ENCODE measurements at regions not wholly inside any gene's neighbourhood (a gene's known extent, or its start where the extent isn't known, plus 50 kb on each side); places are given as distances from the start of the nearest gene placed in this dataset.

- Histone ChIP-seq H3K9me3 (ENCODE audit: control insufficient read depth, insufficient read depth, low read length) (no peaks in the 10 kb centered on the region), H3K4me3 (ENCODE audit: low read length) (no peak overlapping the region), H3F3A (ENCODE audit: control insufficient read depth, insufficient read depth) (no peaks in the 10 kb centered on the region), H3K9me2 (replicated peaks; ENCODE audit: control insufficient read depth, low read length) (no peaks in the 10 kb centered on the region), H3K4me2 (ENCODE audit: low read length) (no peak overlapping the region), H3K79me2 (ENCODE audit: control insufficient read depth, low read length) (no peaks in the 10 kb centered on the region), H3K36me3 (ENCODE audit: control insufficient read depth, low read length) (no peaks in the 10 kb centered on the region), H3K4me1 (ENCODE audit: control insufficient read depth, low read length) (no peaks in the 10 kb centered on the region), H3K27me3 (ENCODE audit: control insufficient read depth, low read length) (no peaks in the 10 kb centered on the region), H4K20me1 (ENCODE audit: control insufficient read depth, insufficient read depth, low read depth, low read length) (no peaks in the 10 kb centered on the region), H3K27ac (ENCODE audit: low read depth, low read length) (no peak overlapping the region)
- TF ChIP-seq CTCF (IDR thresholded peaks at IDR 0.05; ENCODE audit: low read depth, low read length, poor library complexity, severe bottlenecking), result no peak
- no peak for TF ChIP-seq EZH2phosphoT487 (IDR thresholded peaks at IDR 0.05; ENCODE audit: borderline replicate concordance, low read length)
Observed at GRCh38 chr20:12219798-12220197, 302.1 kb downstream of the BTBD3 start.

- Histone ChIP-seq H3K36me3 (ENCODE audit: control insufficient read depth, low read length) (no peaks in the 10 kb centered on the region), H3K27ac (ENCODE audit: low read depth, low read length) (no peak overlapping the region), H3K4me2 (ENCODE audit: low read length) (no peak overlapping the region), H3K9me2 (replicated peaks; ENCODE audit: control insufficient read depth, low read length) (no peaks in the 10 kb centered on the region), H3K4me3 (ENCODE audit: low read length) (no peak overlapping the region), H4K20me1 (ENCODE audit: control insufficient read depth, insufficient read depth, low read depth, low read length) (no peaks in the 10 kb centered on the region), H3K9me3 (ENCODE audit: control insufficient read depth, insufficient read depth, low read length) (no peaks in the 10 kb centered on the region), H3K27me3 (ENCODE audit: control insufficient read depth, low read length) (no peaks in the 10 kb centered on the region), H3F3A (ENCODE audit: control insufficient read depth, insufficient read depth) (no peaks in the 10 kb centered on the region), H3K4me1 (ENCODE audit: control insufficient read depth, low read length) (no peaks in the 10 kb centered on the region), H3K79me2 (ENCODE audit: control insufficient read depth, low read length) (no peaks in the 10 kb centered on the region)
- TF ChIP-seq EZH2phosphoT487 (IDR thresholded peaks at IDR 0.05; ENCODE audit: borderline replicate concordance, low read length) (no peak), CTCF (IDR thresholded peaks at IDR 0.05; ENCODE audit: low read depth, low read length, poor library complexity, severe bottlenecking) (no peak)
Observed at GRCh38 chr20:12223057-12223456, 305.4 kb downstream of the BTBD3 start.

GRCh38 chr20:12225898-12226297 lies 308.2 kb downstream of the BTBD3 start:
- Histone ChIP-seq H3K4me2 (ENCODE audit: low read length) (no peak overlapping the region), H3K79me2 (ENCODE audit: control insufficient read depth, low read length) (no peaks in the 10 kb centered on the region), H3F3A (ENCODE audit: control insufficient read depth, insufficient read depth) (no peaks in the 10 kb centered on the region), H3K9me3 (ENCODE audit: control insufficient read depth, insufficient read depth, low read length) (no peaks in the 10 kb centered on the region), H3K4me3 (ENCODE audit: low read length) (no peak overlapping the region), H4K20me1 (ENCODE audit: control insufficient read depth, insufficient read depth, low read depth, low read length) (no peaks in the 10 kb centered on the region), H3K9me2 (replicated peaks; ENCODE audit: control insufficient read depth, low read length) (no peaks in the 10 kb centered on the region), H3K4me1 (ENCODE audit: control insufficient read depth, low read length) (no peaks in the 10 kb centered on the region), H3K27ac (ENCODE audit: low read depth, low read length) (no peak overlapping the region), H3K36me3 (ENCODE audit: control insufficient read depth, low read length) (no peaks in the 10 kb centered on the region), H3K27me3 (ENCODE audit: control insufficient read depth, low read length) (no peaks in the 10 kb centered on the region)
- TF ChIP-seq EZH2phosphoT487 (IDR thresholded peaks at IDR 0.05; ENCODE audit: borderline replicate concordance, low read length) (no peak), CTCF (IDR thresholded peaks at IDR 0.05; ENCODE audit: low read depth, low read length, poor library complexity, severe bottlenecking) (no peak)

- H3K4me1 ChIP-seq (ENCODE audit: control insufficient read depth, low read length), result no peaks in the 10 kb centered on the region
- H3K4me2 ChIP-seq (ENCODE audit: low read length), result no peak overlapping the region
- H3F3A ChIP-seq (ENCODE audit: control insufficient read depth, insufficient read depth), result no peaks in the 10 kb centered on the region
- no peaks in the 10 kb centered on the region for H3K9me2 ChIP-seq (replicated peaks; ENCODE audit: control insufficient read depth, low read length)
- no peaks in the 10 kb centered on the region for H3K27me3 ChIP-seq (ENCODE audit: control insufficient read depth, low read length)
- no peaks in the 10 kb centered on the region for H3K79me2 ChIP-seq (ENCODE audit: control insufficient read depth, low read length)
- no peak overlapping the region for H3K4me3 ChIP-seq (ENCODE audit: low read length)
- H3K27ac ChIP-seq (ENCODE audit: low read depth, low read length), result no peak overlapping the region
- no peak for TF ChIP-seq EZH2phosphoT487 (IDR thresholded peaks at IDR 0.05; ENCODE audit: borderline replicate concordance, low read length)
- no peak for TF ChIP-seq CTCF (IDR thresholded peaks at IDR 0.05; ENCODE audit: low read depth, low read length, poor library complexity, severe bottlenecking)
- no peaks in the 10 kb centered on the region for H4K20me1 ChIP-seq (ENCODE audit: control insufficient read depth, insufficient read depth, low read depth, low read length)
- H3K9me3 ChIP-seq (ENCODE audit: control insufficient read depth, insufficient read depth, low read length), result no peaks in the 10 kb centered on the region
- H3K36me3 ChIP-seq (ENCODE audit: control insufficient read depth, low read length), result no peaks in the 10 kb centered on the region
Observed at GRCh38 chr20:12229891-12230290, 312.2 kb downstream of the BTBD3 start.

All from DOHH2 (cell line).